GM18519 (cell line): ENCODE measurements at regions not wholly inside any gene's neighbourhood (a gene's known extent, or its start where the extent isn't known, plus 50 kb on each side); places are given as distances from the start of the nearest gene placed in this dataset.
"Not testable (repeated sequence)": the region's sequence is repeated elsewhere in the genome, so short reads cannot be mapped to it uniquely, and the experiment has no call there.

Source experiments
- ATAC-seq: cut with Tn5 transposase; IDR thresholded peaks from one replicate; pipeline ENCODE4 v1.9.1; 2021; ENCODE audit warnings: mild to moderate bottlenecking, moderate library complexity; ENCODE audit not compliant: unreplicated experiment, low FRiP score

GRCh38 chr3:18988614-18989229 lies 159.6 kb upstream of the KCNH8 start:
- peak; percentile 52 for ATAC-seq

GRCh38 chr3:18987862-18988447 lies 160.4 kb upstream of the KCNH8 start:
- ATAC-seq = no peak

GRCh38 chr3:18987070-18987469 lies 161.2 kb upstream of the KCNH8 start:
- no peak for ATAC-seq

- ATAC-seq = no peak
These were observed 165.4 kb upstream of the KCNH8 start for GRCh38 chr3:18982920-18983319.

- ATAC-seq = not testable (repeated sequence)
These were observed 172.2 kb upstream of the KCNH8 start for GRCh38 chr3:18976102-18976501.

GRCh38 chr3:18968120-18968519 lies 180.2 kb upstream of the KCNH8 start:
- ATAC-seq = no peak

GRCh38 chr3:18965781-18966180 lies 182.5 kb upstream of the KCNH8 start:
- no peak for ATAC-seq

- no peak for ATAC-seq
These were observed 183.7 kb upstream of the KCNH8 start for GRCh38 chr3:18964640-18965039.

GRCh38 chr3:18951333-18951732 lies 197.0 kb upstream of the KCNH8 start:
- ATAC-seq = no peak

GRCh38 chr3:18946524-18946923 lies 201.8 kb upstream of the KCNH8 start:
- ATAC-seq = no peak

GRCh38 chr3:18937574-18937973 lies 210.7 kb upstream of the KCNH8 start:
- peak; percentile 99 for ATAC-seq

GRCh38 chr3:18919158-18919557 lies 229.2 kb upstream of the KCNH8 start:
- ATAC-seq = no peak

- no peak for ATAC-seq
These were observed 230.4 kb upstream of the KCNH8 start for GRCh38 chr3:18917923-18918322.

GRCh38 chr3:18902081-18902793 lies 246.1 kb upstream of the KCNH8 start:
- ATAC-seq = no peak

GRCh38 chr3:18901571-18901970 lies 246.7 kb upstream of the KCNH8 start:
- ATAC-seq = no peak

- ATAC-seq = peak; percentile 81
These were observed 247.3 kb upstream of the KCNH8 start for GRCh38 chr3:18900994-18901393.

- ATAC-seq = no peak
These were observed 249.4 kb upstream of the KCNH8 start for GRCh38 chr3:18898911-18899310.

GRCh38 chr3:18892756-18893155 lies 255.6 kb upstream of the KCNH8 start:
- no peak for ATAC-seq

GRCh38 chr3:18892047-18892446 lies 256.3 kb upstream of the KCNH8 start:
- no peak for ATAC-seq

- no peak for ATAC-seq
These were observed 256.7 kb upstream of the KCNH8 start for GRCh38 chr3:18891641-18892040.

GRCh38 chr3:18890449-18890848 lies 257.9 kb upstream of the KCNH8 start:
- ATAC-seq = no peak

GRCh38 chr3:18888819-18889218 lies 259.5 kb upstream of the KCNH8 start:
- ATAC-seq = no peak
